Right lobe of liver (tissue), 6 donors: ENCODE measurements at regions not wholly inside any gene's neighbourhood (a gene's known extent, or its start where the extent isn't known, plus 50 kb on each side); places are given as distances from the start of the nearest gene placed in this dataset.
"Not testable (repeated sequence)": the region's sequence is repeated elsewhere in the genome, so short reads cannot be mapped to it uniquely, and the experiment has no call there.

Source experiments
- ATAC-seq, 4 donors: fragments of 200-7000 bp; cut with Tn5 transposase; one replicate each; pipeline ENCODE4 v1.9.1; 2020; ENCODE audit warnings: mild to moderate bottlenecking in 4 of 4, moderate library complexity in 4 of 4
- DNase-seq, 3 donors: peaks; one replicate each; pipeline ENCODE4 v3.0.0-alpha.2; 2020
- H3K27ac ChIP-seq, 3 donors: fragments of 200-600 bp; one replicate each; pipeline ENCODE4 v1.8.0; 2022
- H3K27me3 ChIP-seq, 2 donors: fragments of 200-600 bp; one replicate each; pipeline ENCODE4 v1.8.0; 2022
- H3K36me3 ChIP-seq, 4 donors: fragments of 200-600 bp; sonication (generic) in 1 of 4; one replicate each; pipeline versions ENCODE4 v1.5.1 to v1.8.0; 2017 to 2022; ENCODE audit warnings: control low read depth in 1 of 4
- H3K4me1 ChIP-seq, 4 donors: fragments of 200-600 bp; sonication (generic) in 1 of 4; one replicate each; pipeline versions ENCODE4 v1.5.1 to v1.8.0; 2017 to 2022; ENCODE audit warnings: control low read depth in 1 of 4
- H3K4me3 ChIP-seq, 3 donors: fragments of 200-600 bp; one replicate each; pipeline ENCODE4 v1.8.0; 2022
- H3K9me3 ChIP-seq, 4 donors: fragments of 200-600 bp; sonication (generic) in 1 of 4; one replicate each; pipeline versions ENCODE4 v1.5.1 to v1.8.0; 2017 to 2022; ENCODE audit warnings: control low read depth in 1 of 4
- CTCF ChIP-seq, 4 donors: fragments of 200-600 bp in 3 of 4; fragments of 450-650 bp in 1 of 4; IDR thresholded peaks; one replicate each; pipeline versions ENCODE4 v1.5.1 to v1.8.0; 2016 to 2022; ENCODE audit warnings: antibody characterized with exemption in 4 of 4, mild to moderate bottlenecking in 2 of 4
- POLR2A ChIP-seq: fragments of 450-650 bp; IDR thresholded peaks from one replicate; pipeline ENCODE4 v1.6.1; 2017; ENCODE audit warnings: antibody characterized with exemption, mild to moderate bottlenecking
- WGBS: methylation state at CpG from one replicate; pipeline ENCODE4 v1.1.6; 2018; ENCODE audit warnings: low coverage, low lambda C conversion rate; ENCODE audit not compliant: insufficient coverage; ENCODE audit errors: missing lambda C conversion rate; 5-methylcytosine and 5-hydroxymethylcytosine counted together
- intact Hi-C, 2 donors: fragments of 100-400 bp; cut with DNase I; formaldehyde crosslinking; loops; one replicate each; pipeline versions ENCODE4 v1.11.2 to v1.14.1; 2022
- donor health status: DM: no; HTN: yes; CAD: no.
- donor health status: DM: no; HTN: no; CAD: no.
- donor health status: DM: no; HTN: no; CAD: no.
- donor health status: DM: no; HTN: yes; CAD: no.
- donor health status: DM: no; HTN: yes; CAD: no.

GRCh38 chr3:22704166-22704565 lies 499.0 kb upstream of the UBE2E2 start:
- Histone ChIP-seq H3K27ac (no peak overlapping the region), H3K36me3 (no peaks in the 10 kb centered on the region), H3K4me3 (no peak overlapping the region), H3K4me1 (no peaks in the 10 kb centered on the region), H3K9me3 (no peaks in the 10 kb centered on the region), H3K27me3 (no peaks in the 10 kb centered on the region)
- intact Hi-C loops = no loop called here
- 34% methylated on average over 3 of the region's 3 CpGs for WGBS
- DNase-seq (no peak), ATAC-seq (no peak)
- TF ChIP-seq POLR2A (no peak), CTCF (IDR thresholded peaks at IDR 0.05) (no peak)

- ATAC-seq (no peak), DNase-seq (no peak)
- H3K36me3 ChIP-seq = no peaks in the 10 kb centered on the region
- no peak overlapping the region for H3K4me3 ChIP-seq
- H3K4me1 ChIP-seq = no peaks in the 10 kb centered on the region
- WGBS = 45% methylated on average over 6 of the region's 6 CpGs
- no peaks in the 10 kb centered on the region for H3K9me3 ChIP-seq
- H3K27ac ChIP-seq = no peak overlapping the region
- intact Hi-C loops = no loop called here
- no peaks in the 10 kb centered on the region for H3K27me3 ChIP-seq
- TF ChIP-seq POLR2A (no peak), CTCF (IDR thresholded peaks at IDR 0.05) (no peak)
Measured at GRCh38 chr3:22704571-22705354, 498.4 kb upstream of the UBE2E2 start.

DNA sequence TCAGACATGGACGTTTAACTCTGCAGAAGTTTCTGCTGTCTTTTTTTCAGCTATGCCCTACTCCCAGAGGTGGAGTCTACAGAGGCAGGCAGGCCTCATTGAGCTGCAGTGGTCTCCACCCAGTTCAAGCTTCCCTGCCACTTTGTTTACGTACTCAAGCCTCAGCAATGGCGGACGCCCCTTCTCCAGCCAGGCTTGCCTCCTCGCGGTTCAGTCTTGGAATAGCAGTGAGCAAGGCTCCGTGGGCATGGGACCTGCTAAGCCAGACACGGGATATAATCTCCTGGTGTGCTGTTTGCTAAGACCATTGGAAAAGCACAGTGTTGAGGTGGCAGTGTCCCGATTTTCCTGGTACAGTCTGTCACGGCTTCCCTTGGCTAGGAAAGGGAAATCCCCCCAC lies 496.2 kb upstream of the UBE2E2 start:
- H3K27ac ChIP-seq, H3K4me3 ChIP-seq, H3K9me3 ChIP-seq, ATAC-seq, intact Hi-C loops, H3K4me1 ChIP-seq, H3K36me3 ChIP-seq, H3K27me3 ChIP-seq: not testable (repeated sequence)
- 80% methylated on average over 3 of the region's 10 CpGs for WGBS
- peak in 1 of 3 donors; percentile 16 for DNase-seq

DNA sequence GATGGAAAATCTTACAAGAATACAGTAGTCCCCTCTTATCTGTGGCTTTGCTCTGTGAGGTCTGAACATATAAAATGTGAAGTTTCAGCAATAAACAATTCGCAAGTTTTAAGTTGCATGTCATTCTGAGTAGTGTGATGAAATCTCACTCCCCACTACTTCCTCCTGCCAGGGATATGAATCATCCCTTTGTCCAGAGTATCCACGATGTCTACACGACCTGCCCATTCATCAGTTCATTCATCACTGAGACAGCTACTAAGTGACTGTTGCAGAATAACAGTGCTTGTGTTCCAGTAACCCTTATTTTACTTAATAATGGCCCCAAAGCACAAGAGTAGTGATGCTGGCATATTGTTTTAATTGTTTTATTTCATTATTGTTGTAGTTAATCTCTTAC lies 489.2 kb upstream of the UBE2E2 start:
- ATAC-seq = peak in 1 of 4 donors; percentile 44

More for the DNA sequence above, 489.2 kb upstream of the UBE2E2 start:
- DNase-seq = no peak
- WGBS = 40% methylated on average over 3 of the region's 3 CpGs
- TF ChIP-seq CTCF (IDR thresholded peaks at IDR 0.05) = no peak
- TF ChIP-seq POLR2A = no peak
- Histone ChIP-seq H3K36me3 (no peaks in the 10 kb centered on the region), H3K27ac (no peak overlapping the region), H3K4me3 (no peak overlapping the region), H3K4me1 (no peaks in the 10 kb centered on the region), H3K27me3 (no peaks in the 10 kb centered on the region), H3K9me3 (no peaks in the 10 kb centered on the region)
- intact Hi-C loops = no loop called here
